ENCODE measurements at regions not wholly inside any gene's neighbourhood (a gene's known extent, or its start where the extent isn't known, plus 50 kb on each side); places are given as distances from the start of the nearest gene placed in this dataset.

GRCh38 chr11:131178596-131178995, 191.8 kb upstream of the NTM start:
- no peak overlapping the region for H3K9ac ChIP-seq (ENCODE audit: low read length)
- H2AK5ac ChIP-seq (ENCODE audit: low read length), result no peak overlapping the region
- no peak overlapping the region for H2BK120ac ChIP-seq (ENCODE audit: insufficient read depth, low read length, poor library complexity)
- H3K23ac ChIP-seq (ENCODE audit: low read length), result no peak overlapping the region
- H3K79me2 ChIP-seq (ENCODE audit: control insufficient read depth, insufficient read depth, low read length, poor library complexity), result no peaks in the 10 kb centered on the region
- H3K4ac ChIP-seq (ENCODE audit: low read depth, low read length), result no peak overlapping the region
- no peaks in the 10 kb centered on the region for H3K36me3 ChIP-seq (ENCODE audit: control insufficient read depth in 1 of 2, insufficient read depth in 2 of 2, low read length in 2 of 2)
- no peak overlapping the region for H3K18ac ChIP-seq (ENCODE audit: low read length)
- no peaks in the 10 kb centered on the region for H3K79me1 ChIP-seq (ENCODE audit: low read length)
- H3K4me2 ChIP-seq (ENCODE audit: low read length), result no peak overlapping the region
- H3K9me3 ChIP-seq (ENCODE audit: insufficient read depth, low read depth, low read length), result peaks cover 1% of the 10 kb centered on the region
- DNase-seq, result peak in 1 of 2 donors; percentile 12
- H4K8ac ChIP-seq (ENCODE audit: low read depth, low read length), result no peak overlapping the region
- H4K12ac ChIP-seq (ENCODE audit: low read depth, low read length), result no peak overlapping the region
- no peak overlapping the region for H3K27ac ChIP-seq (ENCODE audit: low read depth, low read length)
- no peak overlapping the region for H2BK12ac ChIP-seq (ENCODE audit: low read length)
- no peaks in the 10 kb centered on the region for H3K4me1 ChIP-seq (ENCODE audit: control insufficient read depth in 1 of 2, insufficient read depth in 2 of 2, low read length in 2 of 2)
- H3K14ac ChIP-seq (ENCODE audit: low read length), result no peak overlapping the region
- no peak overlapping the region for H2BK5ac ChIP-seq (ENCODE audit: low read depth, low read length, poor library complexity)
- WGBS (ENCODE audit: extremely low coverage, insufficient coverage, insufficient read length), result no CpG with 5 or more reads among the region's 3 CpGs
- H3K4me3 ChIP-seq (ENCODE audit: low read depth, low read length), result no peak overlapping the region
- no peak overlapping the region for H2AFZ ChIP-seq (ENCODE audit: insufficient read depth, low read length, poor library complexity)
- no peak overlapping the region for H4K91ac ChIP-seq (ENCODE audit: low read depth, low read length)
- no peaks in the 10 kb centered on the region for H3K27me3 ChIP-seq (ENCODE audit: insufficient read depth, low read length)

- Histone ChIP-seq H3K23ac (ENCODE audit: low read length) (no peak overlapping the region), H3K9me3 (ENCODE audit: insufficient read depth, low read depth, low read length) (peaks cover 1% of the 10 kb centered on the region), H2BK12ac (ENCODE audit: low read length) (no peak overlapping the region), H3K79me1 (ENCODE audit: low read length) (no peaks in the 10 kb centered on the region), H2AK5ac (ENCODE audit: low read length) (no peak overlapping the region), H4K12ac (ENCODE audit: low read depth, low read length) (no peak overlapping the region), H3K79me2 (ENCODE audit: control insufficient read depth, insufficient read depth, low read length, poor library complexity) (no peaks in the 10 kb centered on the region), H2BK5ac (ENCODE audit: low read depth, low read length, poor library complexity) (no peak overlapping the region), H2BK120ac (ENCODE audit: insufficient read depth, low read length, poor library complexity) (no peak overlapping the region), H4K8ac (ENCODE audit: low read depth, low read length) (no peak overlapping the region), H3K4me1 (ENCODE audit: control insufficient read depth in 1 of 2, insufficient read depth in 2 of 2, low read length in 2 of 2) (no peaks in the 10 kb centered on the region), H3K9ac (ENCODE audit: low read length) (no peak overlapping the region), H2AFZ (ENCODE audit: insufficient read depth, low read length, poor library complexity) (no peak overlapping the region), H3K27ac (ENCODE audit: low read depth, low read length) (no peak overlapping the region), H3K4me3 (ENCODE audit: low read depth, low read length) (no peak overlapping the region), H3K36me3 (ENCODE audit: control insufficient read depth in 1 of 2, insufficient read depth in 2 of 2, low read length in 2 of 2) (no peaks in the 10 kb centered on the region), H3K4ac (ENCODE audit: low read depth, low read length) (no peak overlapping the region), H3K4me2 (ENCODE audit: low read length) (no peak overlapping the region), H4K91ac (ENCODE audit: low read depth, low read length) (no peak overlapping the region), H3K14ac (ENCODE audit: low read length) (no peak overlapping the region), H3K27me3 (ENCODE audit: insufficient read depth, low read length) (no peaks in the 10 kb centered on the region), H3K18ac (ENCODE audit: low read length) (no peak overlapping the region)
- no CpG with 5 or more reads among the region's 4 CpGs for WGBS (ENCODE audit: extremely low coverage, insufficient coverage, insufficient read length)
- DNase-seq, result no peak
These were observed 190.6 kb upstream of the NTM start for GRCh38 chr11:131179836-131180235.

GRCh38 chr11:131185915-131186314, 184.5 kb upstream of the NTM start:
- Histone ChIP-seq H2AFZ (ENCODE audit: insufficient read depth, low read length, poor library complexity) (no peak overlapping the region), H2AK5ac (ENCODE audit: low read length) (no peak overlapping the region), H3K18ac (ENCODE audit: low read length) (no peak overlapping the region), H3K4me2 (ENCODE audit: low read length) (no peak overlapping the region), H3K23ac (ENCODE audit: low read length) (no peak overlapping the region), H3K4ac (ENCODE audit: low read depth, low read length) (no peak overlapping the region), H3K79me1 (ENCODE audit: low read length) (no peaks in the 10 kb centered on the region), H4K8ac (ENCODE audit: low read depth, low read length) (no peak overlapping the region), H4K91ac (ENCODE audit: low read depth, low read length) (no peak overlapping the region), H3K27me3 (ENCODE audit: insufficient read depth, low read length) (no peaks in the 10 kb centered on the region), H3K36me3 (ENCODE audit: control insufficient read depth in 1 of 2, insufficient read depth in 2 of 2, low read length in 2 of 2) (no peaks in the 10 kb centered on the region), H3K14ac (ENCODE audit: low read length) (no peak overlapping the region), H4K12ac (ENCODE audit: low read depth, low read length) (no peak overlapping the region), H3K27ac (ENCODE audit: low read depth, low read length) (no peak overlapping the region), H3K9ac (ENCODE audit: low read length) (no peak overlapping the region), H3K9me3 (ENCODE audit: insufficient read depth, low read depth, low read length) (no peaks in the 10 kb centered on the region), H3K4me3 (ENCODE audit: low read depth, low read length) (no peak overlapping the region), H2BK12ac (ENCODE audit: low read length) (no peak overlapping the region), H2BK5ac (ENCODE audit: low read depth, low read length, poor library complexity) (no peak overlapping the region), H3K79me2 (ENCODE audit: control insufficient read depth, insufficient read depth, low read length, poor library complexity) (no peaks in the 10 kb centered on the region), H2BK120ac (ENCODE audit: insufficient read depth, low read length, poor library complexity) (no peak overlapping the region), H3K4me1 (ENCODE audit: control insufficient read depth in 1 of 2, insufficient read depth in 2 of 2, low read length in 2 of 2) (no peaks in the 10 kb centered on the region)
- WGBS (ENCODE audit: extremely low coverage, insufficient coverage, insufficient read length), result no CpG with 5 or more reads among the region's 3 CpGs
- no peak for DNase-seq

GRCh38 chr11:131186629-131187101, 183.8 kb upstream of the NTM start:
- Histone ChIP-seq H3K4me2 (ENCODE audit: low read length) (no peak overlapping the region), H4K12ac (ENCODE audit: low read depth, low read length) (no peak overlapping the region), H3K4ac (ENCODE audit: low read depth, low read length) (no peak overlapping the region), H2BK5ac (ENCODE audit: low read depth, low read length, poor library complexity) (no peak overlapping the region), H4K8ac (ENCODE audit: low read depth, low read length) (no peak overlapping the region), H3K4me1 (ENCODE audit: control insufficient read depth in 1 of 2, insufficient read depth in 2 of 2, low read length in 2 of 2) (no peaks in the 10 kb centered on the region), H2BK12ac (ENCODE audit: low read length) (no peak overlapping the region), H3K14ac (ENCODE audit: low read length) (no peak overlapping the region), H2BK120ac (ENCODE audit: insufficient read depth, low read length, poor library complexity) (no peak overlapping the region), H4K91ac (ENCODE audit: low read depth, low read length) (no peak overlapping the region), H3K27ac (ENCODE audit: low read depth, low read length) (no peak overlapping the region), H3K23ac (ENCODE audit: low read length) (no peak overlapping the region), H3K4me3 (ENCODE audit: low read depth, low read length) (no peak overlapping the region), H3K36me3 (ENCODE audit: control insufficient read depth in 1 of 2, insufficient read depth in 2 of 2, low read length in 2 of 2) (no peaks in the 10 kb centered on the region), H3K79me1 (ENCODE audit: low read length) (no peaks in the 10 kb centered on the region), H2AFZ (ENCODE audit: insufficient read depth, low read length, poor library complexity) (no peak overlapping the region), H3K9ac (ENCODE audit: low read length) (no peak overlapping the region), H3K9me3 (ENCODE audit: insufficient read depth, low read depth, low read length) (no peaks in the 10 kb centered on the region), H3K79me2 (ENCODE audit: control insufficient read depth, insufficient read depth, low read length, poor library complexity) (no peaks in the 10 kb centered on the region), H3K27me3 (ENCODE audit: insufficient read depth, low read length) (no peaks in the 10 kb centered on the region), H2AK5ac (ENCODE audit: low read length) (no peak overlapping the region), H3K18ac (ENCODE audit: low read length) (no peak overlapping the region)
- WGBS (ENCODE audit: extremely low coverage, insufficient coverage, insufficient read length), result no CpG with 5 or more reads among the region's 10 CpGs
- no peak for DNase-seq
